Astrocyte of the spinal cord (primary cell): ENCODE measurements at regions not wholly inside any gene's neighbourhood (a gene's known extent, or its start where the extent isn't known, plus 50 kb on each side); places are given as distances from the start of the nearest gene placed in this dataset.

ENCODE experiments used
- DNase-seq: peaks from one replicate; pipeline ENCODE4 v3.0.0; 2011; ENCODE audit warnings: low read depth, low spot score
- H3K4me3 ChIP-seq: 2 replicates; pipeline ENCODE4 v1.5.1; 2011; ENCODE audit warnings: low read depth, mild to moderate bottlenecking, low read length, moderate library complexity
- in situ Hi-C: cut with HindIII; loops from 2 replicates; pipeline ENCODE4 v1.10.0; 2017; ENCODE audit warnings: low sequenced_read_pairs
- TF ChIP-seq, protein P1 (sequence below): IDR thresholded peaks from 2 replicates; pipeline ENCODE4 v1.5.1; 2012; ENCODE audit warnings: low read depth, mild to moderate bottlenecking, low read length, inconsistent platforms

DNA sequence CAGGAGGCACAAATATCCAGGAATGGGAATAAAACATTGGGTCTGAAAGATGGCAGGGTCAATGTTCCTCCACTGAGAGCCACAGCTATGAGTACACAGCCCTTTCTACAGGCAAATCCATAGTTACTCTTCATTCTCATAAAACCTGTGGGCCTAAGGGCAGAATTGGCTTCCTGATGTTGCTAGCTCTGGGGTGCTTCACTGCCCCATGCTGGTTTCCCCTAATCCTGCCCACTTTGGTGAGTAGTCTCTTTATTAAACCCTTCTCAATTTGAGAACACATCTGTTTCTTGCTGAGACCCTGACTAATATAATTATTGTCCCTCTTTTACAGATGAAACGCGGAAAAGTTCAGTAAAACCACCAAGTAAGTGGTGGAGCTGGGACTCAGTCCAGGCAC is 66.3 kb upstream of the RAI14 start:
- DNase-seq: no peak

DNA sequence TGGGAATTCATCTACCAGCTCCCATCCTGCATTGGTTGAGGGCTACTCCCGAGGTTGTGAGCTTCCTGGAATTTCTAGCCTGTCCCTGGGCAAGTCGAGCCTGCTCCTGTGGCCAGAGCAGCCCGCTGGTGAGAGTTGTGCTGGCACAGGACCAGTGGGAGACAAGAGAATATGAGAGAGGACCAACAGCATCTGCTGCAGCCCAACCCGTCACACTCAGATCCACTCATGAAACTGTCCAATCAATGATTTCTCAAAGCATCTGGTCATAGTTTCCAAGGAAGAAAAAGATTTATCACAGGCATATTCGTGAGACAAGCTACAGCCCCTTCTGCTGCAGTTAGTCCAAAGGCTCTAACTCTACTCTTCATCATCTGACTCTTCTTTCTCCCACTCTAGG is 64.4 kb upstream of the RAI14 start:
- in situ Hi-C loops: no loop called here
- no peak overlapping the region for H3K4me3 ChIP-seq
- DNase-seq: no peak
- TF ChIP-seq, protein P1, sequence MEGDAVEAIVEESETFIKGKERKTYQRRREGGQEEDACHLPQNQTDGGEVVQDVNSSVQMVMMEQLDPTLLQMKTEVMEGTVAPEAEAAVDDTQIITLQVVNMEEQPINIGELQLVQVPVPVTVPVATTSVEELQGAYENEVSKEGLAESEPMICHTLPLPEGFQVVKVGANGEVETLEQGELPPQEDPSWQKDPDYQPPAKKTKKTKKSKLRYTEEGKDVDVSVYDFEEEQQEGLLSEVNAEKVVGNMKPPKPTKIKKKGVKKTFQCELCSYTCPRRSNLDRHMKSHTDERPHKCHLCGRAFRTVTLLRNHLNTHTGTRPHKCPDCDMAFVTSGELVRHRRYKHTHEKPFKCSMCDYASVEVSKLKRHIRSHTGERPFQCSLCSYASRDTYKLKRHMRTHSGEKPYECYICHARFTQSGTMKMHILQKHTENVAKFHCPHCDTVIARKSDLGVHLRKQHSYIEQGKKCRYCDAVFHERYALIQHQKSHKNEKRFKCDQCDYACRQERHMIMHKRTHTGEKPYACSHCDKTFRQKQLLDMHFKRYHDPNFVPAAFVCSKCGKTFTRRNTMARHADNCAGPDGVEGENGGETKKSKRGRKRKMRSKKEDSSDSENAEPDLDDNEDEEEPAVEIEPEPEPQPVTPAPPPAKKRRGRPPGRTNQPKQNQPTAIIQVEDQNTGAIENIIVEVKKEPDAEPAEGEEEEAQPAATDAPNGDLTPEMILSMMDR: no peak

More for the DNA sequence above, 66.3 kb upstream of the RAI14 start:
- TF ChIP-seq, protein P1: no peak
- in situ Hi-C loops: no loop called here
- H3K4me3 ChIP-seq: no peak overlapping the region

DNA sequence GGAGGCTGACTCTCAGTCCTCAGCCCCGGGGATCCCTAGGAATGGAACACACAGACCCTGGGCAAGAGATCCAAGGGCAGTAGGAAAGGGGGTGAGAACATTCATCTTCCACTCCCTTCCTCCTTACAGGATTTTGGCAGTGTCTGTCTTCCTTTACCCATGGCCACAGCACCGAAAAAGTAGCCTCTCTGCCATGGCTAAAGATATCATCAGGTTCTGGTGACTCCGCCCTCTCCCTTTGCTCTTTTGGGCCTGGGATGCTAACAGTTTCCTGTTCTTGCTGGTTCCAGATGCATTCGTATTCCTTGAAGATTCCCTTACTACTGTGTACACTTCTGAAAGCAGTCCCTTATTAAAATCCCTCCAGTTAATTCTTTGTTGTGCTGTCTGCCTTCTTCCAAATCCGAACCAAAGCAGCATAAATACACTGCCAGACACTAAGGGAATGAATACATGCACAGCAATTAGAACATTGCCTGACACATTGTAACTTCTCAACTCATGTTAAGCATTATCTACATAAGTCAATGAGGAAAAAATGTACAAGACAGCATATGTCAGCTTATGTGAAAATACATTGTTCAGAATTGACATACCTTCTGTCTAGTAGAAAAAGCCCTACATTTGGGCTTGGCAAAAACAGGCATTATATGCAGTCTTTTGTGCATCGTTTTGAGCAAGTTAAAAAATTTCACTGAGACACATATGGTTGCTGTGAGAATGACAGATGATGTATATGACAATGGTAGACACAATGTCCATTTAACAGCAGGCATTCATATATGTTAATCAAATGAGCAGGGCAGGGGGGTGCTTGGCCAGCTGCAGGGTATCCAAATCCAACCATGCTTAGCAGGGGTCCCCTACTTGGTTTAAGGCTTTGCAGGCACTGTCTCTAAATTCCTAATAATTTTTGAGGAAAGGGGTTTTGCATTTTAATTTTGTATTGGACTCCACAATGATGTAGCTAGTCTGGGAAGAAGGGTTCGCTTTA is 58.8 kb upstream of the RAI14 start:
- H3K4me3 ChIP-seq: no peak overlapping the region
- DNase-seq: no peak
- TF ChIP-seq, protein P1: no peak
- in situ Hi-C loops: no loop called here

DNA sequence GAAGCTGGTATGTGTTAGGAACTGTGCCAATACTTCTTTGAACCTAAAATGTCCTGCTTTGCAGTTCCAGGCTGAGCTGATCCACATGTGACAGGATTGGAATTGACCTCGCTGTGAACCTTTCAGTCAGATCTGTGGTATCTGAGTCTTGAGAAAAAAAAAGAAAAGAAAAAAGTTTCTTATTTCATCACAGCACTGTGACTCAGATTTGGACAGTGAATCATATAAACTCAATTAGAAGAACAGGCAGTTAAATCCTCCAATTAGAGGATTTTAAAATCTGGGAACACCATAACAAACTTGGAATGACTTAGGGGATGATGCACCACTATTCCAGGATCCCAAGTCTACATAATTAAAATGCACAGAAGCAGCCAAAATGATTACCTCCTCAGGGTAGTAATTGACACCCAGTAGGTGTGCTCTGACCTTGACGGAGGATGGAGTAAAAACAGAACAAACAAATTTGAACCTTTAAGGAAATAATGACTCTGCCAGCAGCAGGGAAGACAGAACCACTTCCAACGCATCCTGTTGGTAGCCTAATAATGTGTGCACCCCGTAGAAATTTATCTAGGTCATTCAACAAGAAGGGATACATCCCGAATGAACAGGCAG is 57.8 kb upstream of the RAI14 start:
- TF ChIP-seq, protein P1: no peak
- in situ Hi-C loops: no loop called here
- H3K4me3 ChIP-seq: no peak overlapping the region
- peak; percentile 92 for DNase-seq

DNA sequence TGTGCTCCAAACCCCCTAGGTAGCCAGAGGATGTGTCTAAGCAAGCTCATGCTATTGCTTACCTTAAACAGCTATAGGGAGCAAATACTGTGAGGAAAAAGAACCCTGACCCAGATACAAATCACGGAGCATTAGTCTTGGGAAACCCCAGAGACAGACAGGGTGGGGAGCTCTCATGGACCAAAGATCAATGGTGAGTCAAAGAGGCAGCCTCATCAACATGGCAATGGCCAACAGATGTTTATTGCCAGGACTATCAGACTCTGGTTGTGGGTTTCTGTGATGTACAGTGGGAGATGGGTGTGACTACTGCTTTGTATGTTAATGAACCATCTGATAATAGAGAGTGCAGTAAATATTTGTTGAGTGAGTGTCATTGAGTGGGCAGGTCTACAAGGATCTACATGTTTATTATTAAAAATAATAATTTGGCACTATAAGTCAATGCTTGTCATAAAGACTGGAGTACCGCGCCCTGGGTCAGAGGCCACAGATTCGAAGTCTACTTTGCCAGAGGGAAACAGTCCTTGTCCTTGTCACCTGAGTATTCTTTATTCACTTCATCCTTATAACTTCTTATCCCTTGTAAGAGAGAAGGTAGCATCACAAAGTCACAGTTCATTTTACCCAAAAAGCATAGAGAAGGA is 56.5 kb upstream of the RAI14 start:
- TF ChIP-seq, protein P1: no peak
- no peak for DNase-seq
- no peak overlapping the region for H3K4me3 ChIP-seq
- in situ Hi-C loops: no loop called here

DNA sequence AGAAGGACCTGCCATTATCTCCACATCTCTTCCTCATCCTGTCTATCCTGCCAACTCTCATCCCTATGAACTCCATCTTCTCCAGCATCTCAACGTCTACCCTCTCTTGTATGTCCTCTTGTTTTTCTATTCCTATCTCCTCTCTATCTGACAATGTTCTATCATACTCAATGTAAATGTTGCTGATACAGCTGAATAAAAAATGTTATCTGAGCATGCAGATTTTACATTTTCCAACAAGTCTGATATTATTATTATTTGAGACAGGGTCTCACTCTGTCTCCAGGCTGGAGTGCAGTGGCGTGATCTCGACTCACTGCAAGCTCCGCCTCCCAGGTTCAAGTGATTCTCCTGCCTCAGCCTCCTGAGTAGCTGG is 56.0 kb upstream of the RAI14 start:
- TF ChIP-seq, protein P1: no peak
- in situ Hi-C loops: no loop called here
- DNase-seq: no peak
- no peak overlapping the region for H3K4me3 ChIP-seq
